GM10266 (cell line): ENCODE measurements at regions not wholly inside any gene's neighbourhood (a gene's known extent, or its start where the extent isn't known, plus 50 kb on each side); places are given as distances from the start of the nearest gene placed in this dataset.

Experiments
- DNase-seq: peaks from one replicate; pipeline ENCODE4 v3.0.0; 2012; ENCODE audit errors: extremely low spot score
- TF ChIP-seq, protein P1 (sequence below): IDR thresholded peaks from 2 replicates; pipeline ENCODE4 v1.5.1; 2012; ENCODE audit warnings: mild to moderate bottlenecking, low read depth; ENCODE audit not compliant: control insufficient read depth, insufficient read depth; ENCODE audit errors: missing control alignments

DNA sequence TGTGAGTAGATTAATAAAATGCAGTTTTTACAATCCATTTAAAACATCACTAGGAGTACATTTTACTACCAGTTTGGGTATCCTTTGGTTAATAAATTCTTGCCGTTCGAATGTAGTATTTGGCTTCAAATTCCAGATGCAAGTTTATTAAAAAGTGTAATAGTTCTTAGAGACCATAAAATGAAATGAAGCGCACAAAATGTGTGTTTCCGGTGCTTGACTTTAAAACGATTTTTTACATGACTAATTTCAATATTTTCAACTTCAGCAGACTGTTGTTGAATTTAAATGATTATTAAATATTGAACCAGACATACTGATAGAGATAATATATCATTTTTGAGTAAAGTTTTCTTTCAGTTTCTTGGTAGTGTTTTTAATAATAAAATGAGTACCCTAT lies 138.4 kb upstream of the NAALADL2 start:
- TF ChIP-seq, protein P1, sequence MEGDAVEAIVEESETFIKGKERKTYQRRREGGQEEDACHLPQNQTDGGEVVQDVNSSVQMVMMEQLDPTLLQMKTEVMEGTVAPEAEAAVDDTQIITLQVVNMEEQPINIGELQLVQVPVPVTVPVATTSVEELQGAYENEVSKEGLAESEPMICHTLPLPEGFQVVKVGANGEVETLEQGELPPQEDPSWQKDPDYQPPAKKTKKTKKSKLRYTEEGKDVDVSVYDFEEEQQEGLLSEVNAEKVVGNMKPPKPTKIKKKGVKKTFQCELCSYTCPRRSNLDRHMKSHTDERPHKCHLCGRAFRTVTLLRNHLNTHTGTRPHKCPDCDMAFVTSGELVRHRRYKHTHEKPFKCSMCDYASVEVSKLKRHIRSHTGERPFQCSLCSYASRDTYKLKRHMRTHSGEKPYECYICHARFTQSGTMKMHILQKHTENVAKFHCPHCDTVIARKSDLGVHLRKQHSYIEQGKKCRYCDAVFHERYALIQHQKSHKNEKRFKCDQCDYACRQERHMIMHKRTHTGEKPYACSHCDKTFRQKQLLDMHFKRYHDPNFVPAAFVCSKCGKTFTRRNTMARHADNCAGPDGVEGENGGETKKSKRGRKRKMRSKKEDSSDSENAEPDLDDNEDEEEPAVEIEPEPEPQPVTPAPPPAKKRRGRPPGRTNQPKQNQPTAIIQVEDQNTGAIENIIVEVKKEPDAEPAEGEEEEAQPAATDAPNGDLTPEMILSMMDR: no peak
- DNase-seq: no peak

DNA sequence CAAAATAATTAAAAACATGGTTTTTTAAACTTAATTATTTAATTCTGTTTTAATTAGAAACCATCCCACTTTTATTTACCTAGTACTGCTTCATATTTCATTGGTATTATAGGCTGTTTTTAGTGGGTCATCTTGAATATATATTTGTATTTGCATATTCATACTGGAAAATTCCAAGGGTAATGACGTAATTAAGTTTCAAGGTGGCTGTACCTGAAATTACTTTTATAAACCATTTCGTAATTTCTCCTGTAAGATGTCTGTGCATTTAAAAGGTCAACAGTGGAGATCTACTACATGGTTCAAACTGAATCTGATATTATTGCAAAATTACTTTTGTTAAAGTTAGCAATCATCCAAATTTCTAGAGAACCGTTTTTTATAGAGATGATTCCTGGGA lies 133.8 kb upstream of the NAALADL2 start:
- TF ChIP-seq, protein P1: no peak
- DNase-seq: no peak

DNA sequence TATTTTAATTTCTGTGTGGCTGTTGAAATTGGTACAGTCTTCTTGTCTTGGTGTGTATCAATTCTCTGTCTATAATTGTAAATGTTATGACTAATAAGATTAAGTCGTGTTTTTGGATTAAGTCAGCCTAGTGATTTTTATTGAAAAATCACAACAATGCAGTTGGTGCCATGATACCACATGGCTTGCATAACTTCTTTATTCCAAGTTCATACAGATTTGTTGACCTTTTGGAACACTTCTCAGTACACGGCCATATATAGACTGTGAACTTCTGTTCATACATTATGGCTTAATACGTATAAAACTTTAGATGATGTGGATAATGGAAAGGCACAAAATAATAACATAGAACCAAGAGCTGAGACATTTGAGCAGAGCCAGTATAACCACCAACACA lies 121.2 kb upstream of the NAALADL2 start:
- DNase-seq: no peak
- TF ChIP-seq, protein P1: no peak

- TF ChIP-seq, protein P1: no peak
- DNase-seq: no peak
These were observed 110.0 kb upstream of the NAALADL2 start for GRCh38 chr3:174749143-174749542.

DNA sequence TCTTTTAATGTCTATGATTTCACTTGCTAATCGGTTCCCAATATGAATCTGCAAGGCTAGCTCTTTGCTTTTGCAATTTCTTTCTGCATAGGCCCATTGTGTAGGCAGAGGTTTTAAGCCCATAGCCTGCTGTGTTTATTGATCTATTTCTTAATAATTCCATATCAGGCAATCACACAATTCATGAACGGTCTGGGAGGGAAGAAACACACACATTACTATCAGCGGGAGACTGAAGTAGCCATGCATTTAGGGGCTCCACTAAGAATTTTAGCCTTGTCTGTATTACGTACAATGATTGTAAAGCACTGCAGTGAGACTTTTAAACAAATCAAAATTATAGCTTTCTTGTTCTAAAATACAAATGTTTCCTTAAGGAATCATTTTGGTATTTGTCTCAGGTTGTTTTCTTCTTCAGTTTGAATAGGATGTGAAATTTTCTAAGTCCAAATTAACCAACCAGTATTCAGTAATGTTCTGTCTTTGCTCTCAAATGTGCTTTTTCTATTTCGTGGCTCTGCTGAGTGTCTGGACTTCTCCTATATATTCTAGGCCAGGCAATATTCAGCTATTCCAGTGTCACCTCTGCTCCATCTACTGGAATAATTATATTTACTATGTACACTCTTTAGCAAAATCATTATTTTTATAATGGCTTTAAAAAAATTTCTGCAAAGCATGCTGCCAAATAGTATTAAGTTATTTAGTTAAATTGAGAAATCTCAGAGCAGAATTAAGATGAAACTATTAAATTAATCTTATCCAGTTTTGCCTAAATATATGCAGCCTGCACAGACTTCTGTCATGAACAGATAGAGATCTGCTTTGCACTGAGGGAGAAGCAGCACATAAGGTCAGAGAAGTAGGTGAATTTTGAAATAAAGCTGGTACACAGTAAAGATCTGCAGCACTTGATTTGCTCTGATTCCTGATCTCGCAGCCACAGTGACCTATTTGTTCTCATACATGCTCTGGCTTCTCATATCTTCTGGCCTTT lies 103.0 kb upstream of the NAALADL2 start:
- no peak for DNase-seq
- TF ChIP-seq, protein P1: no peak

GRCh38 chr3:174758943-174759342 lies 100.2 kb upstream of the NAALADL2 start:
- TF ChIP-seq, protein P1: no peak
- DNase-seq: no peak

DNA sequence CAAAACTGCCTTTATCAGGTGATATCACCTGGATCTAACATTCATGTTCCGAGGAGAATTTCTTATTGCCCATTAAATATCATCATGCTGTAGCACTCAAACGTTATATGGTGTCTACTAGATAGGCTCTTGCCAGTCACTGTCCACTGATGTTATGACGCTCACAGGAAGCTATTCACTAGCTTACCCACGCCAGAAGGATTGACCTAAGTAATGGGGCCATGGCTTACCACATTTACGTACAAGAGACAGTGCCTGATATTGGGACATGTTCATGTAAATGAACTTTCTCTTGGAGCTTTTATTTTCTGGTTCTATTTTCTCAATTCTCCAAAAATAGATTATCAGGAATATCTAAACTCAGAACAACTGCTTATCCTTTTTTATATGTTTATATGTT lies 91.7 kb upstream of the NAALADL2 start:
- DNase-seq: no peak
- TF ChIP-seq, protein P1: no peak
